Transverse colon (tissue), 3 donors: ENCODE measurements at regions not wholly inside any gene's neighbourhood (a gene's known extent, or its start where the extent isn't known, plus 50 kb on each side); places are given as distances from the start of the nearest gene placed in this dataset.

Experiments used
- EP300 ChIP-seq: sonication (generic); formaldehyde crosslinking; IDR thresholded peaks from one replicate; pipeline ENCODE4 v1.6.1; 2017; ENCODE audit warnings: antibody characterized with exemption, low read depth
- TF ChIP-seq, protein P1 (sequence below), 5 experiments: fragments of 200-600 bp in 3 of 5; fragments of 450-650 bp in 2 of 5; sonication (generic) in 3 of 5; IDR thresholded peaks; 1 replicate in 2 of 5; 2 replicates in 3 of 5; pipeline ENCODE4 v1.5.1; 2016 to 2017; ENCODE audit warnings: antibody characterized with exemption in 5 of 5, inconsistent platforms in 3 of 5, mild to moderate bottlenecking in 2 of 5, moderate library complexity in 1 of 5

DNA sequence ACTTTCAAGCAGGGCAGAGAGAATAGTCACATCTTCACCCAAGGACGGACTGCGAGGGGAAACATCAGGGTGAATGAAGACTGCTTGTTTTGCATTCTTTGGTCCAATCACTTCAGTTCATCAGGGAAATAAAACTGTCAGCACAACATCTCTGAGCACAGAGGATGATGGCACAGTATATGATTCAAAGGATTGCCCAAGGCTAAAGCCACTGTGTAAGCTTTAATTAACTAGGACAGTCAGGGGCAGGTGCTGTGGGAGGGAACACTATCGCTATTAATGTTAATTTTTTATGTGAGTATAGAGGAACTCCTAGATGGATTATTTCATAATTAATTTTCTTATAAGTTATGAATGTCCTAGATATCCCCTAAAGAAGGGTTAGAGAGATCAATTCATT, 112.1 kb downstream of the BASP1 start:
- TF ChIP-seq, protein P1, sequence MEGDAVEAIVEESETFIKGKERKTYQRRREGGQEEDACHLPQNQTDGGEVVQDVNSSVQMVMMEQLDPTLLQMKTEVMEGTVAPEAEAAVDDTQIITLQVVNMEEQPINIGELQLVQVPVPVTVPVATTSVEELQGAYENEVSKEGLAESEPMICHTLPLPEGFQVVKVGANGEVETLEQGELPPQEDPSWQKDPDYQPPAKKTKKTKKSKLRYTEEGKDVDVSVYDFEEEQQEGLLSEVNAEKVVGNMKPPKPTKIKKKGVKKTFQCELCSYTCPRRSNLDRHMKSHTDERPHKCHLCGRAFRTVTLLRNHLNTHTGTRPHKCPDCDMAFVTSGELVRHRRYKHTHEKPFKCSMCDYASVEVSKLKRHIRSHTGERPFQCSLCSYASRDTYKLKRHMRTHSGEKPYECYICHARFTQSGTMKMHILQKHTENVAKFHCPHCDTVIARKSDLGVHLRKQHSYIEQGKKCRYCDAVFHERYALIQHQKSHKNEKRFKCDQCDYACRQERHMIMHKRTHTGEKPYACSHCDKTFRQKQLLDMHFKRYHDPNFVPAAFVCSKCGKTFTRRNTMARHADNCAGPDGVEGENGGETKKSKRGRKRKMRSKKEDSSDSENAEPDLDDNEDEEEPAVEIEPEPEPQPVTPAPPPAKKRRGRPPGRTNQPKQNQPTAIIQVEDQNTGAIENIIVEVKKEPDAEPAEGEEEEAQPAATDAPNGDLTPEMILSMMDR (IDR thresholded peaks at IDR 0.05), result no peak
- TF ChIP-seq EP300, result no peak
